Neuron (in vitro differentiated cells): ENCODE measurements at regions not wholly inside any gene's neighbourhood (a gene's known extent, or its start where the extent isn't known, plus 50 kb on each side); places are given as distances from the start of the nearest gene placed in this dataset.
A peak's percentile ranks its signal among the peaks of the same experiment; 100 is the strongest.

Experiments used
- H2AFZ ChIP-seq: one replicate; pipeline ENCODE4 v1.6.1; 2013; ENCODE audit warnings: low read depth, mild to moderate bottlenecking, inconsistent platforms, low read length, moderate library complexity
- H3K27me3 ChIP-seq: one replicate; pipeline ENCODE4 v1.6.1; 2013; ENCODE audit warnings: low read length; ENCODE audit not compliant: insufficient read depth
- H3K36me3 ChIP-seq: one replicate; pipeline ENCODE4 v1.6.1; 2013; ENCODE audit warnings: low read length; ENCODE audit not compliant: insufficient read depth
- H3K4me1 ChIP-seq: one replicate; pipeline ENCODE4 v1.6.1; 2013; ENCODE audit warnings: low read length; ENCODE audit not compliant: insufficient read depth
- H3K4me3 ChIP-seq: 2 replicates; pipeline ENCODE4 v1.5.1; 2013; ENCODE audit warnings: mild to moderate bottlenecking, low read length, moderate library complexity
- H3K9me3 ChIP-seq: one replicate; pipeline ENCODE4 v1.6.1; 2013; ENCODE audit warnings: low read length

- Histone ChIP-seq H3K4me1 (no peaks in the 10 kb centered on the region), H3K36me3 (no peaks in the 10 kb centered on the region), H3K27me3 (no peaks in the 10 kb centered on the region), H3K9me3 (no peaks in the 10 kb centered on the region), H2AFZ (no peak overlapping the region), H3K4me3 (no peak overlapping the region)
Observed at GRCh38 chr3:162052636-162053035, 556.0 kb downstream of the OTOL1 start.

GRCh38 chr3:162072656-162073164, 576.1 kb downstream of the OTOL1 start:
- Histone ChIP-seq H3K9me3 (no peaks in the 10 kb centered on the region), H2AFZ (peak overlapping the region; percentile 47), H3K27me3 (no peaks in the 10 kb centered on the region), H3K4me1 (peaks cover 30% of the 10 kb centered on the region), H3K36me3 (no peaks in the 10 kb centered on the region), H3K4me3 (no peak overlapping the region)

GRCh38 chr3:162073422-162073975, 576.9 kb downstream of the OTOL1 start:
- Histone ChIP-seq H3K4me3 (no peak overlapping the region), H3K4me1 (peaks cover 30% of the 10 kb centered on the region), H3K9me3 (no peaks in the 10 kb centered on the region), H3K36me3 (no peaks in the 10 kb centered on the region), H3K27me3 (no peaks in the 10 kb centered on the region), H2AFZ (peak overlapping the region; percentile 47)

GRCh38 chr3:162077108-162077507, 580.5 kb downstream of the OTOL1 start:
- H3K36me3 ChIP-seq: no peaks in the 10 kb centered on the region
- H3K9me3 ChIP-seq: no peaks in the 10 kb centered on the region
- no peak overlapping the region for H3K4me3 ChIP-seq
- peaks cover 27% of the 10 kb centered on the region for H3K4me1 ChIP-seq
- no peaks in the 10 kb centered on the region for H3K27me3 ChIP-seq
- no peak overlapping the region for H2AFZ ChIP-seq

GRCh38 chr3:162082516-162082915, 585.9 kb downstream of the OTOL1 start:
- no peaks in the 10 kb centered on the region for H3K9me3 ChIP-seq
- no peaks in the 10 kb centered on the region for H3K4me1 ChIP-seq
- H3K4me3 ChIP-seq: no peak overlapping the region
- no peaks in the 10 kb centered on the region for H3K27me3 ChIP-seq
- H3K36me3 ChIP-seq: no peaks in the 10 kb centered on the region
- no peak overlapping the region for H2AFZ ChIP-seq

DNA sequence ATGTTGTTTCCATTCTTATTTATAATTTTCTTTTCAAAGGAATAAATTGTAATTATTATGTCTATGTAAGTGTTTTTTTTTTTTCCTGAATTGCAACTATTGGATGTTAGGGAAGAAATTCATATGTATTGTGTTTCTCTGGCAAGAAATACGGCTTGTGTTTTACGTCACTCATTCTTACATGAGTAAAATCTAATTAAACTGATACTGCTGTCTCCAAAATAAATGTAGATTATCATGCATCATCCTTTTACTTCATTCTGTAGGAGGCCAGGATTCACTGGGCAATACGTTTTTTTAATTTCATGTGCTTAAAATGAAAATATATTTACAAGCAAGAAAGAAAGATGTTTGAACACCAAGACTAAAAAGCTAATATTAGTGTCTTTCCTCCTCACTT, 590.8 kb downstream of the OTOL1 start:
- Histone ChIP-seq H3K36me3 (no peaks in the 10 kb centered on the region), H3K4me1 (no peaks in the 10 kb centered on the region), H3K9me3 (no peaks in the 10 kb centered on the region), H3K4me3 (no peak overlapping the region), H3K27me3 (no peaks in the 10 kb centered on the region), H2AFZ (no peak overlapping the region)

GRCh38 chr3:162092751-162093150, 596.1 kb downstream of the OTOL1 start:
- H2AFZ ChIP-seq: no peak overlapping the region
- no peak overlapping the region for H3K4me3 ChIP-seq
- H3K36me3 ChIP-seq: no peaks in the 10 kb centered on the region
- H3K27me3 ChIP-seq: no peaks in the 10 kb centered on the region
- H3K9me3 ChIP-seq: no peaks in the 10 kb centered on the region
- no peaks in the 10 kb centered on the region for H3K4me1 ChIP-seq

GRCh38 chr3:162094301-162094700, 597.7 kb downstream of the OTOL1 start:
- Histone ChIP-seq H2AFZ (no peak overlapping the region), H3K9me3 (no peaks in the 10 kb centered on the region), H3K36me3 (no peaks in the 10 kb centered on the region), H3K27me3 (no peaks in the 10 kb centered on the region), H3K4me3 (no peak overlapping the region), H3K4me1 (peaks cover 2% of the 10 kb centered on the region)

- Histone ChIP-seq H3K9me3 (no peaks in the 10 kb centered on the region), H3K4me1 (peaks cover 2% of the 10 kb centered on the region), H2AFZ (no peak overlapping the region), H3K27me3 (no peaks in the 10 kb centered on the region), H3K4me3 (no peak overlapping the region), H3K36me3 (no peaks in the 10 kb centered on the region)
Observed at GRCh38 chr3:162096874-162097273, 600.3 kb downstream of the OTOL1 start.

- Histone ChIP-seq H3K27me3 (no peaks in the 10 kb centered on the region), H3K4me1 (peaks cover 1% of the 10 kb centered on the region), H3K9me3 (no peaks in the 10 kb centered on the region), H3K4me3 (no peak overlapping the region), H2AFZ (no peak overlapping the region), H3K36me3 (no peaks in the 10 kb centered on the region)
Observed at GRCh38 chr3:162103808-162104207, 607.2 kb downstream of the OTOL1 start.

GRCh38 chr3:162111861-162112260, 615.3 kb downstream of the OTOL1 start:
- no peaks in the 10 kb centered on the region for H3K36me3 ChIP-seq
- no peak overlapping the region for H3K4me3 ChIP-seq

DNA sequence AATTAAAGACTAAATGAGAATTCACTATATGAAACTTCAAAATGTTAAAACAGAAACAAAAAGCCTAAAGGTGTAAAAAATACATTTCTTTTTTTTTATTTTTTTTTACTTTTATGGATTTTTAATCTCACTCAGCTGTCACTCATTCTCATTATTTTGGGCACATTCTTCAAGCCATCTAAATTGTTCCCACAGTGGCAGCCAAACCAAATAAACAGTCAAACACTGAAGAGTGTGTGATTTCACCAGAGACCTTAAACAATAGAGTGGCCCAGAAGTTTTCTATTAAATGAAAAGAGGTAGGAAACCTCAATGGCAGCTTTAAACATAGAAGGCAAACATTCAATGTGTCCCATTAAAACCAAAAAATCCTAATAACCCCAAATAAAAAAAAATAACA, 616.1 kb downstream of the OTOL1 start:
- no peak overlapping the region for H3K4me3 ChIP-seq
- H3K36me3 ChIP-seq: no peaks in the 10 kb centered on the region
- no peaks in the 10 kb centered on the region for H3K27me3 ChIP-seq
- H3K9me3 ChIP-seq: no peaks in the 10 kb centered on the region
- H3K4me1 ChIP-seq: peaks cover 37% of the 10 kb centered on the region
- no peak overlapping the region for H2AFZ ChIP-seq

More at GRCh38 chr3:162111861-162112260, 615.3 kb downstream of the OTOL1 start:
- Histone ChIP-seq H3K4me1 (peaks cover 34% of the 10 kb centered on the region), H3K9me3 (no peaks in the 10 kb centered on the region), H2AFZ (no peak overlapping the region), H3K27me3 (no peaks in the 10 kb centered on the region)

- Histone ChIP-seq H3K9me3 (no peaks in the 10 kb centered on the region), H3K27me3 (no peaks in the 10 kb centered on the region), H2AFZ (no peak overlapping the region), H3K4me1 (peaks cover 11% of the 10 kb centered on the region), H3K4me3 (no peak overlapping the region), H3K36me3 (no peaks in the 10 kb centered on the region)
Observed at GRCh38 chr3:162117961-162118360, 621.4 kb downstream of the OTOL1 start.

DNA sequence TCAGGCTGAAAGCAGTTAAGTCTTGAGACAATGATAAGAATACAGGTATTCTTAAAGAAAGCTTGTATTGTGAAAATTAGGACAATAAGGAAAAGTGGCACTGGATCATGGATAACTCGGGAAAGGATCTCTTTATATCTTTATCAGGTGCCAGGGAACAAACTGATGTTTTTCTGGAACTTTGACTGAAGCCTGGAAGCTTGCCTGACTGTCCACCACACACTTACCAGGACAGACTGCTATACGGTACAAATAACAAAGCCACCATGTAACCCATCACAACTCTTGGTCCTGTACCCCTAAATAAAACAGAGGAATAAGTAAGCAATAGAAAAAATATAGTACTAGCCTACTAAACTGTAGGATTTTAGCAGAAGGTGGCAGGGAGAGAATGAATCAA, 623.0 kb downstream of the OTOL1 start:
- Histone ChIP-seq H3K27me3 (no peaks in the 10 kb centered on the region), H3K4me3 (no peak overlapping the region), H3K36me3 (no peaks in the 10 kb centered on the region), H2AFZ (no peak overlapping the region), H3K4me1 (peaks cover 11% of the 10 kb centered on the region), H3K9me3 (no peaks in the 10 kb centered on the region)
